Cardiac muscle cell (in vitro differentiated cells and primary cell): ENCODE measurements at regions not wholly inside any gene's neighbourhood (a gene's known extent, or its start where the extent isn't known, plus 50 kb on each side); places are given as distances from the start of the nearest gene placed in this dataset.

ENCODE experiments used
- DNase-seq, 2 donors: peaks; one replicate each; pipeline versions ENCODE4 v3.0.0 to v3.0.0-alpha.2; 2010 to 2017; ENCODE audit warnings: low read depth in 1 of 2, low spot score in 1 of 2
- H3K27ac ChIP-seq: fragments of 200-600 bp; sonication (generic); 2 replicates; pipeline ENCODE4 v1.5.1; 2016
- H3K27me3 ChIP-seq: fragments of 200-600 bp; sonication (generic); 2 replicates; pipeline ENCODE4 v1.6.0; 2016; ENCODE audit warnings: control low read depth
- H3K36me3 ChIP-seq: fragments of 200-600 bp; sonication (generic); 2 replicates; pipeline ENCODE4 v1.5.1; 2016; ENCODE audit warnings: control low read depth
- H3K4me1 ChIP-seq: fragments of 200-600 bp; sonication (generic); 2 replicates; pipeline ENCODE4 v1.8.1; 2017; ENCODE audit warnings: low read depth, mild to moderate bottlenecking, mixed run types
- H3K4me3 ChIP-seq: fragments of 200-600 bp; sonication (generic); 2 replicates; pipeline ENCODE4 v1.5.1; 2016; ENCODE audit warnings: mild to moderate bottlenecking
- H3K9me3 ChIP-seq: fragments of 200-600 bp; sonication (generic); 2 replicates; pipeline ENCODE4 v1.5.1; 2017; ENCODE audit warnings: low read depth, mild to moderate bottlenecking, control low read depth
- CTCF ChIP-seq: IDR thresholded peaks from 2 replicates; pipeline ENCODE4 v1.5.1; 2012; ENCODE audit warnings: low read depth, mild to moderate bottlenecking, low read length

GRCh38 chr12:63308671-63309070, 157.7 kb upstream of the AVPR1A start:
- H3K4me1 ChIP-seq = no peaks in the 10 kb centered on the region
- H3K27ac ChIP-seq = no peak overlapping the region
- no peaks in the 10 kb centered on the region for H3K27me3 ChIP-seq
- no peak overlapping the region for H3K4me3 ChIP-seq
- no peaks in the 10 kb centered on the region for H3K9me3 ChIP-seq
- H3K36me3 ChIP-seq = no peaks in the 10 kb centered on the region
- DNase-seq = no peak
- TF ChIP-seq CTCF = no peak

DNA sequence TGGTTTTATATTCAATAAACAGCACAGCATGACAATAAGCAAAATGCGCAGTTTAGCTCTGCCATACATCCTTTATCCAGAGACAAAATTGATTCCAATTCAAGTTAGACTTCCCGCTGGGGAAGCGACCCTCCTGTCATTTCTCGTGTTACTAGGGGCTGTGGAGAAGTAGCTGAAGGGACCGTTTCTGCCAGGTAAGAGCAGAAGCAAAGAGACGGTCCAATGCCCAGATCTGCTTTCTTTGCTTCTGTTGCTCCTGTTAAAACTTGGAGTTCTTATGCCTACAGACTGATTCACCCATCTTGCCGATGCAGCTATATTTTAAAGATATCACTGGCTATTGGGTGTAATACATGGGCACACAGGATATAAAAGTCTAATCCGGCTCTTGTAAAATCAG, 156.8 kb upstream of the AVPR1A start:
- Histone ChIP-seq H3K4me1 (no peaks in the 10 kb centered on the region), H3K36me3 (no peaks in the 10 kb centered on the region), H3K27ac (no peak overlapping the region), H3K4me3 (no peak overlapping the region), H3K27me3 (no peaks in the 10 kb centered on the region), H3K9me3 (no peaks in the 10 kb centered on the region)
- no peak for DNase-seq
- no peak for TF ChIP-seq CTCF

GRCh38 chr12:63305901-63306875, 155.2 kb upstream of the AVPR1A start:
- Histone ChIP-seq H3K9me3 (no peaks in the 10 kb centered on the region), H3K36me3 (no peaks in the 10 kb centered on the region), H3K4me3 (no peak overlapping the region), H3K27ac (no peak overlapping the region), H3K4me1 (no peaks in the 10 kb centered on the region), H3K27me3 (no peaks in the 10 kb centered on the region)
- no peak for TF ChIP-seq CTCF
- DNase-seq = no peak

DNA sequence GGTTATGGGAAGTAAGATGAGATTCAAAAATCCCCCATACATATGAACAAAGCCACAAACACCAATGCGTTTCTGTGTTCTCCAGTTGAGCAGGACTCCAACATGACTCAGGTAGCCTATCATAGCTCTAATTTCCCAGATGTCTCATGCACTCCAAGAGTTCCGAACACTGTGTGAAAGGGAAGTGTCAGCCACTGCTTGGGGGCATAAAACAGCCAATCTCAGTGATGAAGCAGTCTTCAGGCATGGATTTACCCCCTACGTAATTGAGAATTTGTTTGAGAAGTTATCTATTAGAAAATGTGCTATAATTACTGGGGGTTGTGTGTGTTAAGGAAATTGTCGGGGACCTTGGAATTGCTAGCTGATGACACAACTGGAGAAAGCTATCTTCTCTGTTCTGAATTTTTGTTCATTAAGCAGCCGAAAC, 153.9 kb upstream of the AVPR1A start:
- TF ChIP-seq CTCF = no peak
- DNase-seq = no peak
- H3K9me3 ChIP-seq = no peaks in the 10 kb centered on the region
- H3K4me1 ChIP-seq = no peaks in the 10 kb centered on the region
- H3K4me3 ChIP-seq = no peak overlapping the region
- no peaks in the 10 kb centered on the region for H3K27me3 ChIP-seq
- no peaks in the 10 kb centered on the region for H3K36me3 ChIP-seq
- H3K27ac ChIP-seq = no peak overlapping the region

DNA sequence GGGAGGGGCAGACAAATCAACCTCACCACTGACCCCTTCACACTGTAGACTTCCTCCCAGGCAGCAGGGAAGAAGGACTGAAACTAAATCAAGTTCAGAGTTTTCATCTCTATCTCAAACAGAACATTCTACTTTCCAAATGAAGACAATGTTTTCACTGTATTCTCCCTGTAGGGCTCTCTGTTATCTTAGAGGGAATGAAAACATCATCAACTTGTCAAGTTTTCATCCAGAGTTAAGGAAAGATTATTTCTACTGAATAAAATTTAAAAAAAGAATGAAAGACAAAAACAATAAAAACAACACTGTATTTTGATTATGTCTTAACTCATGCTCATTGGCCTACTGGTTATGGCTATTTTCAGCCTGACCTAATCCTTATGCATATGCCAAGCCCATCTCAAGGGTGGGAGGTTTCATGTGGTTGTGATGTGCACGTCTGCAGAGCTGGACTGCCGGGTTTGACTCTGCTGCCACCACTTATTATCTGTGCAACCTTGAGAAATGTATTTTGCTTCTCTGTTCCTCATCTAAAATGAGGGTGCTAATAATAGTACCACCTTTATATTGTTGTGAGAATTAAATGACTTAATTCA, 152.0 kb upstream of the AVPR1A start:
- no peaks in the 10 kb centered on the region for H3K4me1 ChIP-seq
- TF ChIP-seq CTCF = no peak
- H3K27ac ChIP-seq = no peak overlapping the region
- no peak overlapping the region for H3K4me3 ChIP-seq
- DNase-seq = no peak
- no peaks in the 10 kb centered on the region for H3K9me3 ChIP-seq
- H3K27me3 ChIP-seq = no peaks in the 10 kb centered on the region
- H3K36me3 ChIP-seq = no peaks in the 10 kb centered on the region
